H7 (cell line): ENCODE measurements at regions not wholly inside any gene's neighbourhood (a gene's known extent, or its start where the extent isn't known, plus 50 kb on each side); places are given as distances from the start of the nearest gene placed in this dataset.

Source experiments
- DNase-seq: peaks from one replicate; pipeline ENCODE4 v3.0.0; 2012
- H3K27me3 ChIP-seq: 2 replicates; pipeline ENCODE4 v1.6.0; 2011; ENCODE audit warnings: mild to moderate bottlenecking, low read length; ENCODE audit not compliant: control insufficient read depth, insufficient read depth
- H3K36me3 ChIP-seq: replicated peaks from 2 replicates; pipeline ENCODE4 v1.5.1; 2011; ENCODE audit warnings: low read length; ENCODE audit not compliant: control insufficient read depth, insufficient read depth
- H3K4me3 ChIP-seq: 2 replicates; pipeline ENCODE4 v1.5.1; 2011; ENCODE audit warnings: low read depth, mild to moderate bottlenecking, control low read depth, low read length, moderate library complexity; ENCODE audit not compliant: insufficient read depth

- no peaks in the 10 kb centered on the region for H3K27me3 ChIP-seq
- H3K36me3 ChIP-seq: no peaks in the 10 kb centered on the region
- H3K4me3 ChIP-seq: no peak overlapping the region
- DNase-seq: no peak
These were observed 209.5 kb downstream of the FNDC1 start for GRCh38 chr6:159378411-159379328.

GRCh38 chr6:159376516-159377158 is 207.4 kb downstream of the FNDC1 start:
- no peaks in the 10 kb centered on the region for H3K27me3 ChIP-seq
- H3K36me3 ChIP-seq: no peaks in the 10 kb centered on the region
- no peak for DNase-seq

GRCh38 chr6:159375014-159375413 is 205.8 kb downstream of the FNDC1 start:
- Histone ChIP-seq H3K27me3 (no peaks in the 10 kb centered on the region), H3K36me3 (no peaks in the 10 kb centered on the region), H3K4me3 (no peak overlapping the region)
- DNase-seq: no peak

More at GRCh38 chr6:159376516-159377158, 207.4 kb downstream of the FNDC1 start:
- no peak overlapping the region for H3K4me3 ChIP-seq

- no peak overlapping the region for H3K4me3 ChIP-seq
- H3K27me3 ChIP-seq: no peaks in the 10 kb centered on the region
- no peak for DNase-seq
- no peaks in the 10 kb centered on the region for H3K36me3 ChIP-seq
These were observed 204.5 kb downstream of the FNDC1 start for GRCh38 chr6:159373670-159374069.

- DNase-seq: no peak
- no peaks in the 10 kb centered on the region for H3K36me3 ChIP-seq
- H3K27me3 ChIP-seq: no peaks in the 10 kb centered on the region
- no peak overlapping the region for H3K4me3 ChIP-seq
These were observed 203.1 kb downstream of the FNDC1 start for GRCh38 chr6:159372333-159372732.

GRCh38 chr6:159360306-159360705 is 191.1 kb downstream of the FNDC1 start:
- Histone ChIP-seq H3K4me3 (no peak overlapping the region), H3K27me3 (no peaks in the 10 kb centered on the region), H3K36me3 (no peaks in the 10 kb centered on the region)
- no peak for DNase-seq

GRCh38 chr6:159359581-159360297 is 190.5 kb downstream of the FNDC1 start:
- Histone ChIP-seq H3K4me3 (no peak overlapping the region), H3K27me3 (no peaks in the 10 kb centered on the region), H3K36me3 (no peaks in the 10 kb centered on the region)
- DNase-seq: no peak

GRCh38 chr6:159358562-159358961 is 189.4 kb downstream of the FNDC1 start:
- H3K27me3 ChIP-seq: no peaks in the 10 kb centered on the region
- H3K36me3 ChIP-seq: no peaks in the 10 kb centered on the region
- no peak for DNase-seq
- H3K4me3 ChIP-seq: no peak overlapping the region

GRCh38 chr6:159357211-159357915 is 188.2 kb downstream of the FNDC1 start:
- Histone ChIP-seq H3K36me3 (no peaks in the 10 kb centered on the region), H3K27me3 (no peaks in the 10 kb centered on the region), H3K4me3 (no peak overlapping the region)
- no peak for DNase-seq

GRCh38 chr6:159353193-159353592 is 184.0 kb downstream of the FNDC1 start:
- no peak overlapping the region for H3K4me3 ChIP-seq
- no peak for DNase-seq
- H3K36me3 ChIP-seq: no peaks in the 10 kb centered on the region
- H3K27me3 ChIP-seq: no peaks in the 10 kb centered on the region

- no peaks in the 10 kb centered on the region for H3K36me3 ChIP-seq
These were observed 182.5 kb downstream of the FNDC1 start for GRCh38 chr6:159351707-159352106.

GRCh38 chr6:159349915-159350314 is 180.7 kb downstream of the FNDC1 start:
- Histone ChIP-seq H3K36me3 (no peaks in the 10 kb centered on the region), H3K27me3 (no peaks in the 10 kb centered on the region), H3K4me3 (no peak overlapping the region)
- DNase-seq: no peak

More at GRCh38 chr6:159351707-159352106, 182.5 kb downstream of the FNDC1 start:
- H3K27me3 ChIP-seq: no peaks in the 10 kb centered on the region
- DNase-seq: no peak
- no peak overlapping the region for H3K4me3 ChIP-seq

GRCh38 chr6:159343709-159344108 is 174.5 kb downstream of the FNDC1 start:
- DNase-seq: no peak
- Histone ChIP-seq H3K36me3 (no peaks in the 10 kb centered on the region), H3K4me3 (no peak overlapping the region), H3K27me3 (no peaks in the 10 kb centered on the region)

GRCh38 chr6:159342146-159342545 is 172.9 kb downstream of the FNDC1 start:
- no peak for DNase-seq
- Histone ChIP-seq H3K36me3 (no peaks in the 10 kb centered on the region), H3K4me3 (no peak overlapping the region), H3K27me3 (no peaks in the 10 kb centered on the region)
